Activated CD8-positive, alpha-beta memory T cell treated with anti-CD3 and anti-CD28 coated beads, Interleukin-2, amount 50 U/mL, for 24 hours (primary cell): ENCODE measurements at regions not wholly inside any gene's neighbourhood (a gene's known extent, or its start where the extent isn't known, plus 50 kb on each side); places are given as distances from the start of the nearest gene placed in this dataset.
"Not testable (repeated sequence)": the region's sequence is repeated elsewhere in the genome, so short reads cannot be mapped to it uniquely, and the experiment has no call there.

Experiments used
- DNase-seq: peaks from one replicate; pipeline ENCODE4 v3.0.0-alpha.2; 2020; ENCODE audit errors: extremely low read depth

DNA sequence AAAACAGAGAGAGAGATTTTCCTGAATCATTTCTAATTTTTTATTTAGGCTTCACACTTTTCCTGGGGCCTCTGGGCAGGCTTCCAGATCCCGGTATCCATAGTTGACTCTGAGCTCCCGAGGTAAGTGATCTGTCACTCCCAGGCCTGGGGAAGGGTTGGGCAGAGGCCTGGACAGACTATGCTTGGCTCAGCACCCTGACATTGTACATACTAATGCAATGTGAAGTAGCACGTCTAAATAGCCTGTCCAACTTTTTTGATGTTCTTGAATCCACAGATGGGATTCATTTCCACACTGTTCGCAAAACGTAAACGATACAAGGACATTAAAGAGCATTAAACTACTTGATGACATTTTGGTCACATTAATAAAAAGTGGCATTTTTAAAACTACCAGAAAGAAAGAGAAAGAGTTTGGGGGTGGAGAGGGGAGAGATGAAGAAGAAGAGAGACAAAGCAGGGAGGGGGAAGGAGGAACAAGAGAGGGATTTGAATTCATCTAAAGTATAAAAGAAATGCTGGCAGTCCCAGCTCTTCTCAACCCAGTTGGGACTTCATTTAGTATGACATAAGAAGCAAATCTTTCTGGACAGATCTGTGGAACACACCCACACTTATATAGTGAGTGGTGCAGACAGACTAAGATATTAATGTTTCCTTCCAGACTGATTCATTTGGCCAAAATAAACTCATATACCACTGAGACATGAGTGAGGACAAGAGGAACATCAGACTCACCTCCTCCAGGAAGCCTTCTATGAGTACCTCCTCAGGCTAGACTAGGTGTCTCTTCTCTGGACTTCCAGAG is 514.2 kb downstream of the SOX6 start:
- DNase-seq = no peak

- no peak for DNase-seq
These were observed 513.0 kb downstream of the SOX6 start for GRCh38 chr11:15843309-15843872.

GRCh38 chr11:15845261-15845660 is 511.1 kb downstream of the SOX6 start:
- DNase-seq = no peak

- DNase-seq = no peak
These were observed 507.6 kb downstream of the SOX6 start for GRCh38 chr11:15848631-15849168.

- DNase-seq = no peak
These were observed 507.1 kb downstream of the SOX6 start for GRCh38 chr11:15849257-15849656.

DNA sequence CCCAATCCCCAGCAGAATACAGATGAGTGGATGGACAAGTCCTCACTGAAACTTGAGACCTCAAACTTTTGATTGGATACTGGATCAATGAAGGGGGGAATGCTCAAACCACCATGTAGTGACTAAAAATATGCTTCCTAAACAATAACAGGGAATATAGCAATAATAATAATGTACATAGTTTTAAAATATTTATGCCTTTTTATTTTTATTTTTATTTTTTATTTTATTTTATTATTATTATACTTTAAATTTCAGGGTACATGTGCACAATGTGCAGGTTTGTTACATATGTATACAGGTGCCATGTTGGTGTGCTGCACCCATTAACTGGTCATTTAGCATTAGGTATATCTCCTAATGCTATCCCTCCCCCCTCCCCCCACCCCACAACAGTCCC is 506.0 kb downstream of the SOX6 start:
- not testable (repeated sequence) for DNase-seq

DNA sequence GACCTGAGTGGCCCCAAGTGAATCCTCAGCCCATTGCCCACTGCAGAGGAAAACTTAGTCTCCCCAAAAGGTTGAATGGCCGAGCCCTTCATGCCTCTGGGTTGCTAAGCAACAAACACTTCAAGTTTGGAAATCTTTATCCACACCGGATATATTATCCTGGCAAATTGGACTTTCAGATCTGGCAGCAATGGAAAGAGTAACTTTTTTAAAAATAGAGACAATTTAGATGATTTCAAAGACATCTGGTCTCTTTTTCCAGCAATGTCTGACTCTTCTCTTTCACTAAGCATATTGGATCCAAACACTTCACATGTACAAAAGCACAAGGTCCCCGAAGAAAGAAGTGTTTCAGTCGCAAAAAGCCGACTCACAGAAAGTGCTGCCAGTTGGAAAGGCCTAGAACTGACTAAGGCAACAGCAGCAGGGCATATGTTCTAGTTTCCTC is 505.3 kb downstream of the SOX6 start:
- DNase-seq = no peak

DNA sequence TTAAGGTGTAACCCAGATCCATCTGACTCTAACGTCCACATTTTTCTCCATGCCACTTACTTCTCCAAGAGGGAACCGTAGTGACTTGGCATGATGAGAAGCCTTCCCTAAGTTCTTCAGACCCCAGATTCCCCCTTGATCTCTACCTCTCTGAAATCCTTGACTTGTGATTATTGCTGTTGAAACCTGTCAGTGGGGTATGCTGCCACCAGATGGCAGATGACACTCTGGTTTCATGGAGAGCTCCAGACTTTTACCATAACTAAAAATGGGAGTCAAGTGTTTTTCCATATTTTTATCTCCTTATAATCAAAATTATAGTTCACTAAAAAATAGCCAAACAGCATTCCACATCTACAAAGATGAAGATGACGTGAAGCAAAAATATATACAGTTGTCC is 504.2 kb downstream of the SOX6 start:
- DNase-seq = no peak

DNA sequence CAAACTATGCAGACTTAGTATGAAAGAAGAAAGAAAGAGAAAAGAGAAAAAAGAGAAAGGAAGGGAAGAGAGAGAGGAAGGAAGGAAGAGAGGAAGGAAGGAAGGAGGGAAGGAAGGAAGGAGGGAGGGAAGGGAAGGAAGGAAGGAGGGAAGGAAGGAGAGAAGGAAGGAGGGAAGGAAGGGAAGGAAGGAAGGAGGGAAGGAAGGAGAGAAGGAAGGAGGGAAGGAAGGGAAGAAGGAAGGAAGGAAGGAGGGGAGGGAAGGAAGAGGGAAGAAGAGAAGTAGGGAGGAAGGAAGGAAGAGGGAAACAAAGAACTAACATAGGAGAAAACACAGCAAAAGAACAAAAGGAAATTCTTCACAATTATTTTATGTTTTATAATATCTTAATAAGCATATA is 502.1 kb downstream of the SOX6 start:
- no peak for DNase-seq

DNA sequence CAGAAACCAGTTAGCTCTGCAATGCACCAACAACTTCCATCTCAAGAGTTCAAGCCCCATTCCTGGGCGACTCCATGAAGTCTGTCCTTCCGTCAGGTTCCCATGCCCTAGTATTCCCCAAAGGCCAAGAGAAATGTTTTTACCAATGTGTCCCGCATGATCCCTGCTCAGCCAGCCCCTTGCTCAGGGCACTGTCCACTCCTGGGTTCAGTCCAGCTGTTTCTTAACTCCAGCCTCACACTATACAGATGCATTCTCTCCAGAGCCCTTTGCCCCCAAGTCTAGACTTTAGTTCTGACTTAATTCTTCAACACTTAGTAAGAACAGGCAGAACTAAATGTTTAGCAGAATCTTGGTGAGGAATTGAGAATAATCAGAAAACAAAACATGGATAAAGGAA is 497.5 kb downstream of the SOX6 start:
- no peak for DNase-seq

- DNase-seq = no peak
These were observed 496.9 kb downstream of the SOX6 start for GRCh38 chr11:15859411-15859810.

- no peak for DNase-seq
These were observed 495.1 kb downstream of the SOX6 start for GRCh38 chr11:15861256-15861655.

DNA sequence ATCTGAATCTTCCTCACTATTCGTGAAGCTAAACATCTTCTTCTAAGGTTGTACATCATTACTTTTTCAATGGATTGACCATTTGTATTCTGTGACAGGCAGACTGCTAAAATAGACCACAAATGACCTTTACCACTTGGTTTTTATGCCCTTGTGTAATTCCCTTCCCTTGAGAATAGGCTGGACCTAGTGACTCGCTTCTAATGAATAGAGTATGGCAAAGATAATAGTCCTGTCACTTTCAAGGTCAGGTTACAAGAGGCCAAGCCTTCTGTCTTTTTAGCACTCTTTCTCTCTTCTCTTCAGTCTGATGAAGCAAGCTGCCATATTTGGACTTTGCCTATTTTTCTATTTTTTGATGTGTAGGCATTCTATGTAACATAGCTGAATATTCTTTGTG is 492.9 kb downstream of the SOX6 start:
- no peak for DNase-seq

GRCh38 chr11:15864026-15864805 is 492.1 kb downstream of the SOX6 start:
- no peak for DNase-seq

GRCh38 chr11:15865212-15865987 is 490.9 kb downstream of the SOX6 start:
- no peak for DNase-seq

- no peak for DNase-seq
These were observed 488.5 kb downstream of the SOX6 start for GRCh38 chr11:15867871-15868270.

GRCh38 chr11:15870911-15871310 is 485.4 kb downstream of the SOX6 start:
- no peak for DNase-seq

- DNase-seq = no peak
These were observed 484.3 kb downstream of the SOX6 start for GRCh38 chr11:15871904-15872626.

DNA sequence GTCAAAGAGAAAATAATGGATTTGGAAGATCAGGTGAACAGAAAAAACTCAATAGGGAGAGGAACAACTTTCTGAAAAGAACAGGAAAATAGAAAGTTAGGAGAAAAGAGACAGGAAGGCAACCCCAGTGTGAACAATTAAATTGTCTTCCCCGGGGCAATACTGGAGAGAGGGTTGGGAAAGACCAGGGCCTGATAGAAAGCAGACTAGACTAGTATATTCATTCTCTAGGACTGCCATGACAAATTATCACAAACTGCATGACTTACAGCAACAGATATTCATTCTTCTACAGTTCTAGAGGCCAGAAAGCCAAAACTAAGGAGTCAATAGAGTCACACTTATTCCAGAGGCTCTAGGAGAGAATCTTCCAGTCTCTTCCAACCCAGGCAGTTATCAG is 482.8 kb downstream of the SOX6 start:
- no peak for DNase-seq

GRCh38 chr11:15874704-15875103 is 481.6 kb downstream of the SOX6 start:
- no peak for DNase-seq

GRCh38 chr11:15875393-15875792 is 481.0 kb downstream of the SOX6 start:
- no peak for DNase-seq
